Fibroblast of peridontal ligament (primary cell): ENCODE measurements at regions not wholly inside any gene's neighbourhood (a gene's known extent, or its start where the extent isn't known, plus 50 kb on each side); places are given as distances from the start of the nearest gene placed in this dataset.

Experiments used
- DNase-seq: peaks from one replicate; pipeline ENCODE4 v3.0.0-alpha.2; 2010; ENCODE audit errors: extremely low read depth

- no peak for DNase-seq
Measured at GRCh38 chr10:116792817-116793216, 50.5 kb upstream of the HSPA12A start.

DNA sequence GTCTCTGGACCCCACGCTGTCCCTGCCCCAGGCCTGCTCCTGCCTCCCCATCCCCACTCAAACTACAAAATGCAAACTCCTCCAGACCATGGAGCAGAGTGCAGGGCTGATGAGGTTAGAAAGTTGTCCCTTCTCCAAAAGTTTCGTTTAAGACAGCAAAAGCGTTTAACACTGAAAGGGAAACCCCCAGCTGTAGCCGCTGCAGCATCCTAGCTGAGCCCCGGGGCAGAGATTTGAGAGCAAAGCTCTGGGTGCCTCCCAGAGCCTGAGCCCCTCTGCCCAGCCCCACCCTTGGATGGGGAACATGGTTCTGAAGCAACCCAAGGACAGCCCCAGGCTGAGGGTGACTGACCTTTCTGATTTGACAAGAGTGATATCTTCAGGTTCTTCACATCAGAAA lies 52.8 kb upstream of the ENO4 start:
- no peak for DNase-seq

DNA sequence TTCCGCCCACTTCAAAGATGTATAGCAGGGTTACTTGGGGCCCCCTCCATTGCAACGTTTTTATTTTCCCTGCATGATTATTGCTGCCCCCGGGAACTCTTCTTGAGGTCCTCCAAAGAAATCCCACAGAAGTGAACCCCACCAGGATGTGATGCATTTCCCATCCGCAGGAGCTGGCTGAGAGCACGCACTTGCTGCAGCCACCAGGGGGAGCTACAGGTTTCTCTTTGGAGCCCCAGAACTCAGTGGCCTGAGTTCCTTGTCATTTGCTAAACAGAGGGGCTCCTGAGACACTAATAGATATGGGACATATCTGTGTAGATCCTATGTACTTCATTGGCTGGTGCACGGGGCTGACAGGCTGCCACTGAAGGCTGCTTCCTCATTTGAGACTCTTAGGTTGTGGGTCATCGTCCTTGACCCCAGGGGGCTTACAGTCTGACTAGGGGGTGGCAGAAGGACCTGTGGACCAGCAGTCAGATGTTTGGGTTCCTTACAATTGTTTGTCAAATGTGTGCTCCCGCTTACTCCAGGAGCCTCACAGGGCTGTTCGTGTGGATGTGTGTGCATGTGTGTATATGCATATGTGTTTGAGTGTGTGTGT lies 52.3 kb upstream of the ENO4 start:
- peak; percentile 71 for DNase-seq

DNA sequence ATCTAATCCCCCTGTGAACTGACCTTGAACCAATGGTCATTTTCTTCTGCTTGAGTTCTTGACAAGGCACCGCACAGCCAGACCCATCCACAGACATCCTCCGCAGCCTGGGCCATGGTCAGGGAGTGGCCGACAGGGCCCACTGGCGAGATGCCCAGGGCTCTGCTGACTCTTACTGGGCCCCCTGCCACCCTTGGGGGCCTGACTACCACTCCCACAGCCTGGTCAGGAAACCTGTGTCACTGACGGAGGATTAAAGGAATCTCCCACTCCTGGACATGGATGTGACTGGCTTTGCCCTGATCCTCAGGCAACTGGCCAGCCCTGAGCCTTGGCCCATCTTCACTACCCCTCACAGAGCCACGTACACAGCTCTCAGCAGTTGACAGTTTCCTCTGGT lies 50.4 kb upstream of the ENO4 start:
- DNase-seq = no peak
